Stimulated activated CD4-positive, alpha-beta T cell treated with anti-CD3 and anti-CD28 coated beads, Interleukin-12 subunit alpha, Interleukin-12 subunit beta, amount 100 ng/mL, for 48 hours (primary cell): ENCODE measurements at regions not wholly inside any gene's neighbourhood (a gene's known extent, or its start where the extent isn't known, plus 50 kb on each side); places are given as distances from the start of the nearest gene placed in this dataset.

Experiments used
- DNase-seq, 3 donors: peaks; one replicate each; pipeline ENCODE4 v3.0.0-alpha.2; 2020; ENCODE audit warnings: low read depth in 2 of 3, low spot score in 1 of 3

- DNase-seq: no peak
Measured at GRCh38 chr11:33558097-33558496, 142.5 kb downstream of the C11orf91 start.

GRCh38 chr11:33557201-33557600 lies 143.4 kb downstream of the C11orf91 start:
- DNase-seq: no peak

DNA sequence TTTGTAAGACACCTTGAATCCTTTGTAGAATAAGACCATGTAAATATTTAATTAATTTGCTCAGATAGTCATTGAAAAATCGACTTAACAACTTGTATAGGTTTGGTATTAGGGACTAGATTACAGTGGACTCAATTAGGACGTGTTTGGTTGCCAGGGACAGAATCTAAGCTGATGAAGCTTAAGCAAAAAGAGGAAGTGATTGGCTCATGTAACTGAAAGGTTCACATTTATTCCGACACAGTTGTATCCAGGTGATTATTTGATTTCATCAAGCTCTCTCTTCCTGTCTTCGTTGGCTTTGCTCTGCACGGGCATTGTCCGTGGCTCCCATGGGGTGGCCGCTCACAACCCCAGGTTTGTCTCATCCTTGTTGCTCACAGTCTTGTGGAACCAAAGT lies 146.4 kb downstream of the C11orf91 start:
- DNase-seq: no peak

- no peak for DNase-seq
Measured at GRCh38 chr11:33553486-33553885, 147.1 kb downstream of the C11orf91 start.

DNA sequence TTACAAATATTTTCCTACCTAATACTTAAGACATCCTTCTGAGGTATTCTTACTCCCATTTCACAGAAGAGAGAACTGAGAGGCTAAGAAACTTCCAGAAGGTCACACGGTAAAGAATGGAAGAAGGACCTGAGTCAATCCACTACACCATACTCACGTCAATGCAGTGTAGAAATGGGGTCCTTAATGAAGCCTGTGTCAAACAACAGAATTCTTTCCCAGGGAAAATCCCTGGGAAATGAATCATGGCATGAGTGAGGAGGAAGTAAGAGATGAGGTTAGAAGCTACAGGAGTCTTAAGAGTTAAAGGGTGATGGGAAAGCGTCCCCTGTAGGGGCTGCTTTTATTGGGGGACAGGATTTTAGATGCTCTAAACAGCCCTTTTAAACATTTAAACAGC lies 147.9 kb downstream of the C11orf91 start:
- DNase-seq: no peak

DNA sequence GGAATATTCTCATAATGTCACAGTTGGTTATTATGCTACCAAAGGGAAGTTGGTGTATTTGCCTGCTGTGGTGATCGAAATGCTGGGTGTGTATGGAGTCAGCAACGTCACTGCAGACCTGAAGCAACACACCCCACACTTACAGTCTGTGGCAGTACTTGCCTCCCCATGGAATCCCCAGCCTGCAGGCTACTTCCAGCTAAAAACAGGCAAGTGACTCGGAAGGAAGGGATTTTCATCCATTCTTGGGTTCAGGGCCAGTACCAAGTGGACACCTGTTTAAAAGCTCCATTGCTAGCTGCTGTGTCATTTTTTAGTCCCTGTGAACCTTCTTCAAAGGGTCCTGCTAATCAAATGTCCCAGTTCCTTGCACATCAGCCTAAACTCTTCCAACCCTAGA lies 149.6 kb downstream of the C11orf91 start:
- DNase-seq: no peak

DNA sequence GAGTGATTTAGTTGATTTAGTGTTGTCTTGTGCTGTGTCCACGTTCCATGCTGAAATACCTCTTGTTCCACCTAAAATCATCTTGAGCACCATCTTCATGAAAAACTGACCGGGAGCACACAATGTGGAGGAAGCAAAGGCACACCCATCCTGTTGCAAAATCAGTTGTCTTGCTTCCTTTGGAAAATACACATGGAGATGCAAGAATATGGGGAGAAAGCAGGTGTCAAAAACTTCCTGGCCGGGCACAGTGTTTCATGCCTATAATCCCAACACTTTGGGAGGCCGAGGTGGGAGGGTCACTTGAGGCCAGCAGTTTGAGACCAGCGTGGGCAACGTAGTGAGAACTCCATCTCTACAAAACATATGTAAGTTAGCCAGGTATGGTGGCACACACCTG lies 151.1 kb downstream of the C11orf91 start:
- DNase-seq: no peak

GRCh38 chr11:33545931-33546330 lies 154.7 kb downstream of the C11orf91 start:
- DNase-seq: no peak

- no peak for DNase-seq
Measured at GRCh38 chr11:33544593-33545373, 155.8 kb downstream of the C11orf91 start.

- no peak for DNase-seq
Measured at GRCh38 chr11:33543823-33544222, 156.8 kb downstream of the C11orf91 start.

DNA sequence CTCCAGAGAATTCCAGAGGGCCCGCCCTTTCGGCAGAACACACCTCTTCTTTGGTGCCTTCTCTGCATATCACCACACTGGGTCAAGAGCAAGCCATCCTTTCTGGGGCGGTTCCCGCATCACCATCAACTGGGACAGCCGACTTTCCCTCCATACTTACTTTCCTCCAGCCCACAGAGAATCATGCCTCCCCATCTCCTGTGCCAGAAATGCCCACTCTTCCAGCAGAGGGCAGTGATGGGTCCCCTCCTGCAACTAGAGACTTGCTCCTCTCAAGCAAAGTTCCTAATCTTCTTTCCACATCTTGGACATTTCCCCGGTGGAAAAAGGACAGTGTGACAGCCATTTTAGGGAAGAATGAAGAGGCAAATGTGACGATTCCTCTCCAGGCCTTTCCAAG lies 157.7 kb downstream of the C11orf91 start:
- peak; percentile 5 to 33 (median 8) for DNase-seq

DNA sequence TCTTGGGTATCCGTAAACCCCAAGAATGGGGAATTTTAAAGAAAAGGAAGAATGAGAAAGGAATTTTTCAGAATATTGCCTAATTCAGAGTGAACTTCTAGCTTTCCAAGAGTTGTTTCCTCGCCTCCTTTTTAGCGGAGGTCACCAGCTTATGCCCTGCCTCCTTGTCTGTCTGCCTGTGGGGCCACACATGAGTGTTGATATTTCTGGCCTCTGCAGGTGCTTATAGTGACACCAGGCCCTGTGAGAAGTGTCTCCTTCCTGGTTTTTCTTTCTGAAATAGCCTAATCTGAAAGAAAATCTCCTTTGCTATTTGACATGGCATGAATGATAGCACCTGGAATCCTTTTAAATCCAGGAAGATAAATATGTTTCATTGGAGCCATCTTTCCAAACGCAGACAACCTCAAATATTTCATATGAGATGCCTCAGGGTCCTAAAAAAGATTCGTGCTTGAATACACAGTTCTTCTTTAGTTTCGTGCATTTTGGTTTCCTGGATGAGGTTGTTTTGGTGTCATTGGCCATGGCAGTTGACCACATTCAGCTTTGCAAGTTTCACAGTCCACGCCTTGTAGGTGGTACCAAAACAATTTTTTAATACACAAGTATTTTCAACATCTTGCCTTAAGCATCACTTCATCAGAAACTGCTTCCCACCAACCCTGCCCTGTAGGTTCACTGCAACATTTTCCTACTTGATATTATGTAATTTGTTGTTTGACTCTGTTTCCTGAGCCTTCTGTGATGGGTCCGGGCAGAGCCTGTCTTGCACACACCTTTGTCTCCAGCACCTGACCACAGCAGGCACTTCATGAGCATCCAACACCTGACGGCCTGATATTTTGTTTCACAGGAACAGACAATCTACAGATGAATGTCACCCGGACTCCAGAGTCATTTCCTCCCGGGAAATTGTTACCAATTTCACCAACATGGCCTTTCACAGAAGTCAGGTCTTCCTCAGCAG lies 159.4 kb downstream of the C11orf91 start:
- DNase-seq: no peak

DNA sequence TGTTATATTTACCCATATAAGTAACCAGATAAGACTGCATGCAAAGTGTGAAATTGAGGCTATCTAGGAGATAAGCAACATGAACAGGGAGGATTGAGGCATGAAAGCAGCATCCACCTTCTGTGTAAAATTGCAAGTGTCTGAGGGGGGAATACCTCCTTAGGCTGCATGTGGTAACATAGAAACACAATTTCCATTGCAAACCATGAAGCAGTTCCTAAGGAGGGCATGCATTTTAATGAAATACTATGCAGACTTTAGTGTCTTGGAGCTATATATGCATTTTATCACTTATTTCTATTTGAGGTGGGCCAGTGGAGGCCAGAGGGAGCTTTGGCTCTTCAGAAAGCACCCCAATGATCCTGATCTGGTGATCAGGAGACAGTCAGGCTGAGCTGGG lies 160.2 kb downstream of the C11orf91 start:
- no peak for DNase-seq

DNA sequence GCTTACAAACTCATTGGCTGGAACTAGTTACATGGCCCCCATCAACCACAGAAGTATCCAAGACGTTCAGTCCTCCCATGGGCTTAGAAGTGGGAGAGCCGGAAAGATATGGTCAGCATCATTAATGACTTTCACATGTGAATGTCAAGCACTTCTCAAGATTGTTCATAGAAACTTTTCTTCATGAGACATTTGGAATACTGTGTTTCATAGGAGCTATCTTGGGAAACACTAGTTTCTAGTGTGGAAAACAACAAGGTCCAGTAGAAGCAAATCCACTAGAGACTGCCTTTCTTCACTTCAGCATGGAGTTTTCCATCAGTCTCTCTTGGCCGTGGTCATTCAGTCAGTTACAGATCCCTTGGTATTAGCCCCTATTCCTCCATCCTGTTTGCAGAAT lies 160.9 kb downstream of the C11orf91 start:
- no peak for DNase-seq

GRCh38 chr11:33538726-33539125 lies 161.9 kb downstream of the C11orf91 start:
- no peak for DNase-seq

- no peak for DNase-seq
Measured at GRCh38 chr11:33536178-33536577, 164.4 kb downstream of the C11orf91 start.

DNA sequence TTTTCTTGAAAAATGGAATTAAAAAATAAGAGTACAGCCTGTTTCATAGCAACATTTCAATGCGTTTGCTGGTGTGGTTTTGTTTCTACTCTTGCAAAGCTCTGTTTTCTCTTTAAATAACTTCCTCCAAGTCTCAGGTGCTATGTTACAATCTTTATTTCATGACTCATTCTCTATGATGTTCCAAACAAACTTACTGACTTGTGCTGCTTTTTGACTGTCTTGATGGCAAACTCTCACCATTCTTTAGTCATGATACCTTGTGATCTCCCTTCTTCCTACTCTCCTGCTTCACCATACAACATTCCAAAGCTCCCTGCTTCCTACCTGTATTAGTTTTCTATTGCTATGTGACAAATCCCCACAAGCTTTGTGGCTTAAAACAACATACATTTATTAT lies 166.1 kb downstream of the C11orf91 start:
- no peak for DNase-seq

GRCh38 chr11:33533386-33534052 lies 167.1 kb downstream of the C11orf91 start:
- no peak for DNase-seq

GRCh38 chr11:33532720-33533385 lies 167.8 kb downstream of the C11orf91 start:
- DNase-seq: no peak

DNA sequence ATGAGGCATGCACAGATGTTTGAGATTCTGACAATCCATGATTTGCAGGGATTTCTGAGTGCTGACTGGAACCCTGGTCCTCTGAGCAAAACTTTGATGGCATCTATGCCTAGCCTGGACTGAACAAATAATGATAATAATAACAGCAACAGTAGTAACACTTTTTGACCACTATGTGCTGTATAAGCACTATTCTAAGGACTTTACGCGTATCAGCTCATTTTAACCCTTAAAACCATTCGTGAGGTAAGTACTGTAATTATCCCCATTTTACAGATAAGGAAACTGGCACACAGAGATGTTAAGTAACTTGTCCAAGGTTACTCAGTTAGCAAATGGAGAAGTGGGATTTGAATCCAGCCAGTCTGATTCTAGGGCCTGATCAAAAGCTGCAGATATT lies 168.4 kb downstream of the C11orf91 start:
- DNase-seq: no peak

DNA sequence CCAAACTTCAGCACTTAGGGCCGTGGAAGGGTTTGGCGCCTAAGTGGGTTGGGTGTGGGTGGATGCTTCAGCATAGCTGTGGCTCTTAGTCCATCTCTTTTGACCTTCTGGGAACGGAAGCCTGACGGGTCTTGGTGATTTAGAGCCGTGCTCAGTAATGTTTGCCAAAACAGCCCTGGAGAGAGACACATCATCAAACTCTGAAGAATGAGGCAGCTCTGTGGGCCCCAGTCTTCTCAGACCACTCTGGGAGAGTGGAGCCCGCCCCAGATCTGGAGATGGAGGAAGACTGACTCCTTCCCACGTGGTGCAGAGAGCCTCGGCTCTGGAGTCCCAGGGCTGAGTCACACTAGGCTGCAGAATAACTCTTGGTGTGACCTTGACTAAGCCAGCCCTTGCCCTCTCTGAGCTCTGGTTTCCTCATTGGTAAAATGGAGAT lies 168.9 kb downstream of the C11orf91 start:
- no peak for DNase-seq
